Epidermal melanocyte (primary cell): ENCODE measurements at regions not wholly inside any gene's neighbourhood (a gene's known extent, or its start where the extent isn't known, plus 50 kb on each side); places are given as distances from the start of the nearest gene placed in this dataset.

Experiments used
- DNase-seq: peaks from one replicate; pipeline ENCODE4 v3.0.0; 2011; ENCODE audit warnings: low spot score; ENCODE audit not compliant: insufficient read length

DNA sequence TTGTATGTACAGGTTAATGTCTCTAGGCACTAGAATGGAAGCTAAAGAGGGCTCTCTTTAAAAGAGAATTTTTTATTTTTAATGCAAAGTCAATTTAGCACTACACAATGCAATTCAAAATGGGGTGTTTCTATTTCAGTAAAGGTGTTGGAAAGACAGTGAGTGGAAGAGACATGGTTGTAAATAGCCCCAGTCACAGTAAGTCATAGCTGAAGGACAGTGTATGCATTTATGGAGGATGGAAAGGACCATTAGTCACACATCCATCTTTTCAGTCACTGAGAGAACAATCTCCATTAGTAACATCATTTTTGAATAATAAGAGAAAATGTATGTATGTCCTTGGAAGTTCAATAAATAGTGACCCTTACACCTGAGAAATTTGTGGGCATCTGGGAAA lies 148.0 kb downstream of the PDHA2 start:
- DNase-seq, result no peak

- DNase-seq, result no peak
These were observed 158.4 kb downstream of the PDHA2 start for GRCh38 chr4:95998311-95998710.

GRCh38 chr4:96003951-96004740 lies 164.3 kb downstream of the PDHA2 start:
- DNase-seq, result no peak

- DNase-seq, result no peak
These were observed 169.7 kb downstream of the PDHA2 start for GRCh38 chr4:96009427-96010119.

DNA sequence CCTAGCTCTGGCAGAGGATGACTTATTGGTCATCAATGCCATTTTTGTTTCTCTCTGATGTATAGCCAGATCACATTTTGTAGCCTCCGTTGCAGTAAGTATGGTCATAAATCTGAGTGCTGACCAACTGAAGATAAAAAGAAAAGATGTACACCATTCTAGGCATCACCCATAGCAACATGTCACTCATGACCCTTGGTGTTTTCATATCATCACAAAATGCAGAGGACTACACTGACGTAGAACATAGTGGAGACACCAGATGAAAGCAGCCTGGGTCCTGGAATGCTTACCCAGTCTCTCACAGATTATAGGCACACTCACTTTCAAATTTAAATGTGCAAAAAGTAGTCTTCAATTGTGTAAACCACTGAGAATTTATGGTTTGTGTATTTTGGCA lies 172.8 kb downstream of the PDHA2 start:
- no peak for DNase-seq

DNA sequence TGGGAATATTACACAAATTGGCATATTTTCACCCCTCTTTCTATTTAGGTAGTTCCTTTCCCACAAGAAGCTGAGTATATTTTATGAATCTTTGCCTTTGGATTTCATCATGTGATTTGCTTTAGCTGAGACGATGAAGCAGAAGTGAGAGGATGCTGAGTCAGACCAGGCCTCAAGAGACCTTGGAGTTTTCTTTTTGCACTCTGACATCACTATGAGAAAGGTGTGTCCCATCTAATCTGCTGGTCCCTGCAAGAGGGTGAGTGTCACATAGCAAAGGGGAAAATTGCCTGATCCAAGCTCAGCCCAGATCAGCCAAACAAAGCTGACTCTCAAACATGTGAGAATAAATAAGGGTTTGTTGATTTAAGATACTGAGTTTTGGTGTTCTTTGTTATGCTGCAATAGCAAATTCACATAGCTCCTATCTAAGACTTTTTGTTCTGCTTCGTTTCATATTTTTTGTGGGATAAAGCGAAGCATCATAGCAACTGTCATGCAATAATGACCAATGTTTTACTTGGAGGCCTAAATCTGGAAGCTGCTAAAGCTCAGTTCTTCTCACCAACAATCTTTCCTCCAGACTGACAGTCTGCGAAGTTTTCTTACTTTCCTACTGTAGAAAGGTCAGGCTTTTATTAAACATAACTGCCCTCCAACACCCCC lies 176.9 kb downstream of the PDHA2 start:
- no peak for DNase-seq

DNA sequence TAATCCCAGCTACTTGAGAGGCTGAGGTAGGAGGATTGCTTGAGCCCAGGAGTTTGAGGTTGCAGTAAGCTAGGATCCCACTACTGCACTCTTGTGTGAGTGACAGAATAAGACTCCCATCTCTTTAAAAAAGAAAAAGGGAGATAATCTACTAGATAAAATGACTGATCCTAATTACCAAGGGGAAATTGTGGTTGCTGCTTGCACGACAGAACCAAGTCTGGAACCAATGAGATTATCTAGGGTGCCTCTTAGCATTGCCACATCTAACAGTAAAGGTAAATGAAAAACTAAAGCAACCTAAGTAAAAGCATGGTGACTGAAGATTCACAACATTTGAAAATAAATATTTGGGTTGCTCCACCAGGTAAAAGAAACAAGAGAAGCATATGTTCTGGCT lies 185.1 kb downstream of the PDHA2 start:
- DNase-seq, result no peak

GRCh38 chr4:96035727-96036126 lies 195.8 kb downstream of the PDHA2 start:
- no peak for DNase-seq

GRCh38 chr4:96036781-96037180 lies 196.9 kb downstream of the PDHA2 start:
- no peak for DNase-seq

DNA sequence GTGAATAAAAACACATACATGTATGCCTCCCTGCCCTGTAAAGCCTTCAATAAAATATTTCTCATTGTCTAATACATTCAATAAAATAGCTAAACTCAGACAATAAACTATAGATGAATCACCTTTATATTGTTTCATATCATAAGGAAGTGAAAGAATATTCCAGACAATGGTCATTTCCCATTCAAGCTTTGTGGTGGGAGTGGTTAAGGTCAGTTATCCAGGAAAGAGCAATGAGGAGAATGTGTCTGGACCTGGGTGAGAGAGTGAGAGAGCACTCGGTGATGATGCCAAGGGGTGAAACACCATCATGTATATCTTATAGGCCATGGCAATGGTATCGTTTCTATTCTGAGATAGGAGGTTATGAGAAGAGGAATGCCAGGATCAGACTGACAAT lies 197.8 kb downstream of the PDHA2 start:
- no peak for DNase-seq

DNA sequence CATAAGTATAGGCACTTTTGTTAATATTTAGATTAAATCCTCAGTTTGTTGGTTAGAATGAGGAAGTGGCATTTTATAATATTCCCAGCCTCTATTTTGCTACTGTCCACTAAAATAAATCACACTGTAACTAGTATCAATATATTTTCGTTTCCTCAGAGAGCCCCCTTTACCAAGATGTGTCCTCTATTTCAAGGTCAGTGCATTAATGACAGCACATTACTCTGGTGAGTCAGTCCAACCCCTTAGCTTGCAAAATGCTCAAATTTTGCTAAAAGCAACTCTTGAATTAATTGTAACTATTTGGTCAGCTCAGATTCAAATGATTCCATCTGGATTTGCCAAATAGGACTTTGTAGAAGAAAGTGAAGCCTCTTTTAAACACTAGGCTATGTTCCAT lies 199.3 kb downstream of the PDHA2 start:
- DNase-seq, result no peak

- no peak for DNase-seq
These were observed 200.0 kb downstream of the PDHA2 start for GRCh38 chr4:96039803-96040436.

DNA sequence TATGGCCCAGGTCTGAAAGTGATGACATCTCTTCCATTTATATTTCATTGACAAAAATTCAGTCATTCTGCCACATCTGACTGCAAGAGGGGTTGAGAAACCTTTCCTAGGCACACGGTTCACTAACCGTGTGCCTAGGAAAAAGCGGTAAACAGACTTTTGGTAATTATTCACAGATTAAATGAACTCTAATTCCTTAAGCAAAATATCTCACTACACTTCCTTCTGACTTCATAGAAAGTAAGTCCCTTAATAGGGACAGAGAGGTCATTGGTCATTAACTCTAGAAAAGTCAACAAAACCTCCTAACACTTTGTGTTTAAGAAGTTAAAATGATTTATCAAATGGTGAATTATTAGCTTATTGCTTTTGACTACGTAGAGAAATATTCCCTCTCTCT lies 205.1 kb downstream of the PDHA2 start:
- no peak for DNase-seq

GRCh38 chr4:96052827-96053226 lies 212.9 kb downstream of the PDHA2 start:
- no peak for DNase-seq

- no peak for DNase-seq
These were observed 216.5 kb downstream of the PDHA2 start for GRCh38 chr4:96056346-96056934.

GRCh38 chr4:96063639-96064038 lies 223.7 kb downstream of the PDHA2 start:
- DNase-seq, result no peak

DNA sequence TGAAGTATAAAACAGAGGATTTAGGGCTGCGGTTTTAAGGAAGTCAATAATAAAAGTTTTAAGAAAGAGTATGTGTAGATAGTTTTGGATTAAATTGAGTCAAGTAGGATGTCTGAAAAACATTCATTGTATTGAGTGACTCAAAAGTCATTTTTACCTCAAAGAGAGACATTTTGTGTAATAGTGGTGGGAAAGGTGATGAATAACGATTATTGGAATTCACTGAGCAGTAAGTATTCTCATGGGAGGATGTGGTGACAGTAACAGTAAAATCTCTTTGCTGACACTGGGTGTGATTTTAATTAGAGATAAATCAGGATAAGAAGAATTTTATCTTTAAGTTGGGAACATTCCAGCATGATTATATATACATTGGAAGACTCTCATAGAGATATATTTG lies 233.6 kb downstream of the PDHA2 start:
- no peak for DNase-seq

- no peak for DNase-seq
These were observed 252.3 kb downstream of the PDHA2 start for GRCh38 chr4:96092151-96092705.

DNA sequence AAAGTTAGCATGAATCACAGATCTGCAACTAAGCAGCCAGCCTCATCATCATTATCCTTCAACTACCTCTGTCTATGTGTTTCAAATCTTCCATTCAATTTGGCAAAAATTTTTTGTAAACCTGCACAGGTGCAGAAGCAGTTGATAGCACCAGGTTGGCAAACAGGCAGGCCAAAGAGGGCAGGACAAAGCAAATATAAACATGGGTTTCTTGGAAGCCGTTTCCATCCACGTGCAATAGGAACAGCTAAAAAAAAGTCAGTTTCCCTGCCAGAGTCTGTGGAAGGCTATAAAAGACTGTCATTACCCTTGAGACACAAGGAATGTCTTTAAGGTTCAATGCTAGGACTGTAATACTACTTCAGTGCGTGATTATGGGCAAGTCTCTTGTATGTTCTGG lies 253.2 kb downstream of the PDHA2 start:
- no peak for DNase-seq

- no peak for DNase-seq
These were observed 253.7 kb downstream of the PDHA2 start for GRCh38 chr4:96093563-96093962.

DNA sequence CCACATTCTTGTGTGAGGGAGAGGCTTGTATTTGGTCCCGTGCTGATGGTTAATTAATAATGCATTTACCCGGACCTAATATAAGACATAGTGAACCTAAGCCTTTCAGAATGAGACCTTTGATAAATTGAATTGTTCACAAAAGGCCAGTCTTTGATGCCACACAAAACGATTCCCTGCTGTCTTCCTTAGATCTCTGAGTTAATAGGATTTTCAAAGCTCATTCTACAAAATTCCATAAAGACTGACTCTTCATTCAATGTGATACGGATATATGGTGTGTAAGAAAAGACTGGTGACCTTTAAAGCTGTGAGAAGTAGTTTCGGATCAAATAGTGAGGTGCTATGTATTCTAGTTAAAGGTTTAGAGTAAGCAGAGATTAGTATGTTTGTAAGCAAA lies 254.3 kb downstream of the PDHA2 start:
- DNase-seq, result no peak
